Lung (tissue), 11 donors: ENCODE measurements at regions not wholly inside any gene's neighbourhood (a gene's known extent, or its start where the extent isn't known, plus 50 kb on each side); places are given as distances from the start of the nearest gene placed in this dataset.

Experiments
- ATAC-seq: fragments of 200-7000 bp; cut with Tn5 transposase; one replicate; pipeline ENCODE4 v1.9.1; 2020; ENCODE audit warnings: moderate number of reproducible peaks; ENCODE audit not compliant: insufficient read depth, low FRiP score
- DNase-seq, 3 donors: peaks; one replicate each; pipeline ENCODE4 v3.0.0-alpha.2; 2013 to 2017
- H3K27ac ChIP-seq, 2 donors: one replicate each; pipeline ENCODE4 v1.5.1; 2013; ENCODE audit warnings: mild to moderate bottlenecking in 2 of 2, moderate library complexity in 2 of 2, control low read depth in 1 of 2, inconsistent platforms in 1 of 2, low read depth in 1 of 2, low read length in 1 of 2
- H3K27me3 ChIP-seq, 3 donors: one replicate each; pipeline ENCODE4 v1.5.1; 2013; ENCODE audit warnings: low read length in 2 of 3; ENCODE audit not compliant: control insufficient read depth in 3 of 3, insufficient read depth in 3 of 3
- H3K36me3 ChIP-seq, 4 donors: one replicate each; pipeline ENCODE4 v1.5.1; 2013; ENCODE audit warnings: low read length in 4 of 4, mild to moderate bottlenecking in 1 of 4, moderate library complexity in 1 of 4; ENCODE audit not compliant: control insufficient read depth in 4 of 4, insufficient read depth in 4 of 4
- H3K4me1 ChIP-seq, 5 donors: one replicate each; pipeline ENCODE4 v1.5.1; 2013; ENCODE audit warnings: low read length in 5 of 5, mild to moderate bottlenecking in 2 of 5, moderate library complexity in 1 of 5; ENCODE audit not compliant: control insufficient read depth in 5 of 5, insufficient read depth in 5 of 5
- H3K4me3 ChIP-seq: one replicate; pipeline ENCODE4 v1.5.1; 2013; ENCODE audit warnings: mild to moderate bottlenecking, control low read depth, moderate library complexity
- H3K9ac ChIP-seq, 2 donors: one replicate each; pipeline ENCODE4 v1.5.1; 2013; ENCODE audit warnings: low read length in 2 of 2, control low read depth in 1 of 2; ENCODE audit not compliant: insufficient read depth in 1 of 2
- H3K9me3 ChIP-seq, 4 donors: one replicate each; pipeline ENCODE4 v1.5.1; 2013; ENCODE audit warnings: low read length in 3 of 4, mild to moderate bottlenecking in 1 of 4, moderate library complexity in 1 of 4; ENCODE audit not compliant: control insufficient read depth in 4 of 4, insufficient read depth in 3 of 4
- CTCF ChIP-seq: IDR thresholded peaks from 2 replicates; pipeline ENCODE4 v1.5.1; 2012; ENCODE audit warnings: mild to moderate bottlenecking; ENCODE audit errors: control extremely low read depth, extremely low read depth
- WGBS, 2 donors: extraction: QIAGEN DNeasy Blood & Tissue Kit; methylation state at CpG; one replicate each; pipeline ENCODE4 v1.1.7; 2013; 5-methylcytosine and 5-hydroxymethylcytosine counted together
- donor health status: control.
- donor health status: control.
- donor health status: Bipolar disorder and iron deficiency.
- donor health status: healthy.
- donor health status: DM: yes; HTN: yes; CAD: no.

- H3K36me3 ChIP-seq = no peaks in the 10 kb centered on the region
- no peak for TF ChIP-seq CTCF
- no peaks in the 10 kb centered on the region for H3K9me3 ChIP-seq
- H3K4me3 ChIP-seq = no peak overlapping the region
- no peaks in the 10 kb centered on the region for H3K27me3 ChIP-seq
- ATAC-seq (no peak), DNase-seq (peak in 2 of 3 donors; percentile 42 to 54)
- no peak overlapping the region for H3K9ac ChIP-seq
- H3K27ac ChIP-seq = no peak overlapping the region
- peaks cover 0 to 10% (median 0%) of the 10 kb centered on the region in 5 donors for H3K4me1 ChIP-seq
- 67 to 69% methylated on average over 4 of the region's 4 CpGs for WGBS, 2 donors
These were observed 50.6 kb upstream of the EXOC2 start for GRCh38 chr6:743320-744096.
